EL (cell line): ENCODE measurements at regions not wholly inside any gene's neighbourhood (a gene's known extent, or its start where the extent isn't known, plus 50 kb on each side); places are given as distances from the start of the nearest gene placed in this dataset.

ENCODE experiments used
- DNase-seq: peaks from one replicate; pipeline ENCODE4 v3.0.0-alpha.2; 2016

DNA sequence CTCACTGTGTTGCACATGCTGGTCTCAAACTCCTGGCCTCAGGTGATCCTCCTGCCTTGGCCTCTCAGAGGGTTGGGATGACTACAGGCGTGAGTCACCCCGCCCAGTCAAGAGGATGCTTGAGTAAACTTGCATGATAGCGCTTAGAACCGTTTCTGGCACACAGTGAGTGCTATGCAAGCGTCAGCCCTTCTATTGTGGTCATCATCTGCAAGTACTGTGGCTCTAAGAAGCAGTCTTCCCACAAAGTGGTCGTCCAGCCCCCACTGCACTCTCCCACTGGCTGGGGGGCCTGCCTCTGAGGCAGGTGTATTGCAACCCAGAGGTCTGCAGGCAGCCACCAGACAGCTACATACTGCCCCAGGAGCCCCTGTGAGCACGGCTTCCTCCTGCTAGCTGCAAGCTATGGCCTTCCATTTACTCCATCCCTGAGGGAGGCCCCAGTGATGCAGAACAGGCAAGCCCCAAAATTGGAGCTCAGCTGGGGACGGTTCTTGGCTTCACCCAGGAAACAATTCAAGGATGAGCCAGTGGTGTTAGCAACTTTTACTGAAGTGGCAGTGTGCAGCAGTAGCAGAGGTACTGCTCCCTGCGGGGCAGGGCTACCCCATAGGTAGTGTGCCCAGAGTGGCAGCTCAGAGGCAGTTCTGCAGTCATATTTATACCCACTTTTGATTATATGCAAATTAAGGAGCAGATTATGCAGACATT lies 95.4 kb downstream of the LSM3 start:
- no peak for DNase-seq

- DNase-seq = no peak
Measured at GRCh38 chr3:14274612-14274936, 96.0 kb downstream of the LSM3 start.

GRCh38 chr3:14274999-14275961 lies 96.7 kb downstream of the LSM3 start:
- DNase-seq = no peak

GRCh38 chr3:14275962-14276909 lies 97.6 kb downstream of the LSM3 start:
- DNase-seq = no peak

- DNase-seq = no peak
Measured at GRCh38 chr3:14277557-14277956, 98.9 kb downstream of the LSM3 start.

DNA sequence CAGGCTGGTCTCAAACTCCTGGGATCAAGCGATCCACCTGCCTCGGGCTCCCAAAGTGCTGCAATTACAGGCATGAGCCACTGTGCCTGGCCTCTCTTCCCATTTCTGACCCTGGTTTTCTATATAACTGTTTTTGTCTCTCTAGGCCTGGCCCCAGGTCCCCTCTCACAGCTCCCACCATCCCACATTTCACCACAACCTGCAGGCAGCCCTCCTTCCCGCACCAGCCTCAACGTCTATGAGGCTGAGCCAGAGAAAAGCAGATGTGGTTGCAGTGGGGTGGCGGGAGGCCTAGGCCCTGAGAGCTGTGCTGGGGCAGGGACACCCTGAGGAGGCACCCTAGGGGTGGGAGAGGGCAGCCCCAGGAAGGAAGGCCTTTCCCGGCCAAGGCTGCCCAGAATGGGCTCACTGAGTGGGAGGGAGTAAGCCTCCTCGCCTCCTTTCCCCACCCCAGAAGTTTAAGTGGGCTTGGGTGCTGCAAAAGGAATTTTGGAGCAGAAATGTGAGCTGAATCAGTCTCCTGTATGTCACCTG lies 99.7 kb downstream of the LSM3 start:
- DNase-seq = no peak

- DNase-seq = no peak
Measured at GRCh38 chr3:14278799-14279625, 100.4 kb downstream of the LSM3 start.

DNA sequence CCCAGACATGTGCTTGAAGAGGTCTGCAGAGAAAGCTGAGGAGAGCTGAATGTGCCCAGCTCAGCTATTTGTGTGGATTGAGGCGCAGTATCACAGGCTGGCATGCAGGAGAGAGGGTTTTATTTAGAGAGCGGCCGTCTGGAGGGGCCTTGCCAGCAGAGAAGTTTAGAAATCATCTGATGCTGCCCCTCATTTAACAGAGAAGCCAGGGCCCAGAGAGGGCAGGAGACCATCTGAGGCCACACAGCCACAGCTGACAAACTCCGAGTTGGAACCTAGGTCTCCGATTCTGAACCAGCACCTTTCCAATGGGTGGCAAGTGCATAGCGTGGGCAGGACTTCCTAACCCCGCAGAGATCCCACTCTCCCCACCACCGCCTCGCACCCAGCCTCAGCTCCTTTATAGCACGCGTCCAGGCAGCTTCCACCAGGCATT lies 101.0 kb downstream of the LSM3 start:
- no peak for DNase-seq

DNA sequence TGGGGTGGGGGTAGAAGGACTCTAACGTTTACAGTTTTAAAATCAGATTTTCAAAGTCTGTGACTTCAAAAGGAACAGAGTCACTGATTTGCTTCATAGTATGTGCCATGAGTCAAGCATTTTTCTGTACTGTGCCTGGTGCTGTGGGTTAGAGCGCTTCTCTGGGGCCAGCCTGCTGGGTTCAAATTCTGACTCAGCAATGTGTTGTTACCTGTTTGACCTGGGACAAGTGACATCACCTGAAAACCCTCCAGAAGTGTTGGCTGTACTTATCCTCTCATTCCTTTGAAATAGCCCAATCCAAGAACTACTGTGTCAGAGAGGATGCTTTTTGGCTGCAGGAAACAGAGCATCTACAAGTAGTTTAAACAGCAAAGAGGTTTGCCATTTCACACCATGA lies 101.7 kb downstream of the LSM3 start:
- no peak for DNase-seq

- no peak for DNase-seq
Measured at GRCh38 chr3:14281053-14281452, 102.4 kb downstream of the LSM3 start.

DNA sequence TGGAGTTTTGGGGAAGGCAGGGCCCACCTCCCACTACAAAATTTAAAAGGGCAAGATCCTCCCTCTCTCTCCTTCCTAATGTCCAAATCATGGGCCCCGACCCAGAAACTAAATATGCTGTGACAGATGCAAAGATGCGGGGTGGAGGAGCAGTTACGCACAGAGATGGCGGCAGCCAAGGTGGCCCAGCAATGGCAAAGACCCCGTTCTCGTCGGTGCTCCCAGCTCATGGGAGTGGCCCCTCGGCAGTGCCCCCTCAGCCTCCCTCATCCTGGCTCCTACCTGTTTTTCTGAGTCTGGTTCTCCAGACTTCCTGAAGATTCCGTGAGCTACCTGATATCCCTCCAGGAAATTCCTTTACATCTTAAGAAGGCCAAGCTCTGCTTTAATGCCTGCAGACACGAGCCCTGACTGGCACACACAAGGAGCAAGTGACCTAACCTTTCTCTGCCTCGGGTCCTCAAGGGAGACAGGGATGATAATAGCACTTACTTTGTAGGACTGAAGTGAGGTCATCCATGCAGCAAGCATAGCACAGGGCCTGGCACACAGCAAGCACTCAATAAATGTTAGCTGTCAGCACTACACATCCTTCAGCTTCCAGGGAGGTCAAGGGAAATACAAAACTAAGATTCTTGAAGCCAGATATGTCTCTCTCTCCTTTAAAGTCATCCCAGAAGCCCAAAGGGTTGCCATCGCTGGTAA lies 103.5 kb downstream of the LSM3 start:
- no peak for DNase-seq

GRCh38 chr3:14282706-14283075 lies 104.1 kb downstream of the LSM3 start:
- DNase-seq = no peak

- DNase-seq = no peak
Measured at GRCh38 chr3:14283092-14283812, 104.6 kb downstream of the LSM3 start.

DNA sequence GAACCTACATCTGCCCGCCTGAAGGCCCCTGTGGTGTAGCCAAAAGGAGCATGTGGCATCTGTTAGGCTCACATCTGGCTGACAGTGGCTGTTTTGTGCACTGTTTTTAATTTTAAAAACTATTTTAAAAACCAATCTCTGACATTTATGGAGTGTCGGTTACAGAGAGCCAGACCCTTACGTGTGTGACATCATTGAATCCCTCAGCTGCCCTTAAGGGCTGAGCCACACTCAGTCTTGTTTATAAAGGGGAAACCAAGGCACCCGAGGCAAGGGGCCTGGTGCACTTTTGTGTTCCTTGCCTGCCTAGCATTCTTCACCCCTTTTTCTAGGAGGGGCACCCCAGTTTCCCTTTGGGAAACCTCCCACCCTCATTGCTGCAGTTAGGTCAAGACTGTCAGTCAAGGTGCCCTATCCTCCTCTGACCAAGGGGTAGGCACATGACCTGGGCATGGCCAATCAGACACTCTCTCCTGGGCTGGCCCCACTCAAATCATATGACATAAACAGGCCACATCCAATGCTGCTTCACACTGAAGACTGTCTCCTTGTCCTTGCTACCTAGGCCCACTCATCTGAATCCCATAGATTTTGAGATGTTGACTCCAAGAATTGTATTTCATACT lies 105.3 kb downstream of the LSM3 start:
- DNase-seq = no peak

DNA sequence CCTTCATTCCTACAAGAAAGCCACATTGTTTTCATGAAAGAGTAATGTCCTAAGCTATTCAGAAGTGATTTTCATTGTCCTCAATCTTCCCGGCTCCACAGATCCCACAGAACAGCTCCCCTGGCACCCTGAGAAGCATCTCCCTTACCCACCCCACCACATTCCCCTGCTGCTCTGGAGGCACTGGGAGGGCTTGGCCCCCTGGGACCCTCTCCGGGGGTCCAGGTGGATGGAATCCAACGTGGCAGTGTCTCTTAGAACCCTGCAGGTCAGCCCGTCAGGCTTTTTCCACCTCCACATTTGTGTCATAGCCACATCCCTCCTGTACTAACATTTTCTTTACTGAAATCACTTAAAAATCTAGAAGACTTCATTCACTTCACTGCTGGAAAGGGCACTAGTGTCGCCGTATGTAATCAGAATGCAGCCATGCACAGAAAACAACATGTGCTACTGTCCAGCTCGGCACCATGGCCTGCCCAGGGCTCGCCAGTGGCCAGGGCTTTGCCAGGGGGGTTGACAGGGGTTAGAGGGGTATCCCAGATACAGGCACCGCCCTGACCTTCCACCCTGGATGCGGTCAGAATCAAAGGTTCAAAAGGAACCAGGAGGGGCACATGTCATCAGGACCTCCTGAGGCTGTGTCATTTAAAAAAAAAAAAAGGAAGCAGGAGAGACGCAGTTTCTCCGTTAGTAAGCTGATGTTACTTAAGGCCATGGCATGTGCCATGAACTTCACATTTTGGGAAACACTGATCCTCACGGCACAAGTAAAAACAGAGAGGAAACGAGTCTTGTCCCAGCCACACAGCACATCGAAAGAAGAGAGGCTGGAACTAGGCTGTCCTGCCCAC lies 106.3 kb downstream of the LSM3 start:
- DNase-seq = no peak

GRCh38 chr3:14285548-14285925 lies 106.9 kb downstream of the LSM3 start:
- no peak for DNase-seq

GRCh38 chr3:14286887-14287500 lies 108.4 kb downstream of the LSM3 start:
- DNase-seq = no peak

DNA sequence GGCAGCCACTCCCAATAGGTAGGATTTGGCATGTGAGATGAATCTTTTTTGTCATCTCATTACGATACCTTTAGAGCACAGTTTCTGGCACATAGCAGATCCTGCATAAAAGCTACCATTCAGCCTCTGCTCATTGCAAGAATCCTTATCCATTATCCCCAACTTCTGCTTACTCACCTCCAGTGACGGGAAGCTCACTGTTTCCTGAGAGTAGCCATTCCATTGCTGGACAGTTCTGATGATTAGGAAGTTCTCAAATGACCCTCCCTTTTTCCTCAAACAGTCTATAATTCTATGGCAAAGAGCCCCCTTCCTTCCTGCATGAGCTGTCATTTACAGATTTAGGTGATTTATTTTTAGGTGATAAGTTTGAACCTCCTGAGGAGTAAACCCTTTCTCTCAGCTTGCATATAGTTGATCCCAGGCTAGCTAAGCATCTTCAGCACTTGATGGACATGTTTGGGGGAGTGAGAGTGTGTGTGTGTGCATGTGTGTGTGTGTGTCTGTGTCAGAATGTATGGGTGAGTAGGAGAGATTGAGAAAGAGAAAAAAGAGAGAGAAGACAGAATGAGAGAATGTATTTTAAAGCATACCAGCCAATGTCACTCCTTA lies 109.7 kb downstream of the LSM3 start:
- DNase-seq = no peak
